ENCODE measurements at regions not wholly inside any gene's neighbourhood (a gene's known extent, or its start where the extent isn't known, plus 50 kb on each side); places are given as distances from the start of the nearest gene placed in this dataset.

DNA sequence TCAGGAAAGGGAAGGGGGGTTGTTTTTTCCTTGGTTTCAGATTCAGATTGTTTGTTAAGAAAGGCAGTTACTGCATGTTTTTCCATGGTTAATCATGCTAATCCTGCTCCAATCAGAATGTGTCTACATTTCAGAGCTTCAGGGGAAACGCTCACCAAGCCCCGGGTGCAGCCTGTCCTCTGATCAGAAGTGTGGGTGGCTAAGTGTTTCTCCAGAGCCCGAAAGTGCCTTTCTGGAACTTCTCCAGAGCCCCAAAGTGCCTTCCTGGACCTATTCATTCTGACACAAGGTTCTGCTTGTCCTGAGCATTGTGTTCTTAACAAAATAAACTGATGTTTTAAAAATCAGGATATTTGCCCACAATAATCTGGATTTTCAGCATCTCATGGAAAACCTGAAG, 359.0 kb upstream of the ZNF521 start:
- no peaks in the 10 kb centered on the region for H3K4me1 ChIP-seq (ENCODE audit: control insufficient read depth, low read depth, low read length)
- no peak overlapping the region for H3K9ac ChIP-seq (ENCODE audit: low read length)
- no peaks in the 10 kb centered on the region for H3K36me3 ChIP-seq (ENCODE audit: control insufficient read depth, low read depth, low read length)
- no peak overlapping the region for H3K27ac ChIP-seq (ENCODE audit: low read length)
- H3K27me3 ChIP-seq (ENCODE audit: control insufficient read depth, insufficient read depth, low read length), result no peaks in the 10 kb centered on the region
- no peaks in the 10 kb centered on the region for H3K9me3 ChIP-seq (ENCODE audit: control insufficient read depth, low read depth, low read length)
- H3K4me3 ChIP-seq (ENCODE audit: low read length), result no peak overlapping the region

DNA sequence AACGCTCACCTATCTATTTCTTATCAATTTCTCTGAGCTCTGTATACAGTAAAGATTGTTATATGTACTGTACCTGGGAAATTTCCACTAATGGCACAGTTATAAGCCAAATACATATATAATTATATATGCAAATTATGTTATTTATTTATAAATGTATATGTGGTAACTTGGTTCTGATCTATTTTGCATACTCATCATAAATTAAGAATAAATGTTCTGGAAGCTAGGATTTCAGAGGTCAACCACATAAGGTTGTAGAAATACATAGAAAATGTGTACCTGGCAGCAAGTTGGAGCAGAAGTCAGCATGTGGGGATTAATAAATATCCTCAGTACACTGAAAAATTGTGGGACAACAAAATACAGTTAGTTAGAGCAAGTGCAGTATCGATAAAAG, 353.7 kb upstream of the ZNF521 start:
- no peak overlapping the region for H3K27ac ChIP-seq (ENCODE audit: low read length)
- H3K36me3 ChIP-seq (ENCODE audit: control insufficient read depth, low read depth, low read length), result no peaks in the 10 kb centered on the region
- no peak overlapping the region for H3K9ac ChIP-seq (ENCODE audit: low read length)
- H3K27me3 ChIP-seq (ENCODE audit: control insufficient read depth, insufficient read depth, low read length), result no peaks in the 10 kb centered on the region
- H3K4me3 ChIP-seq (ENCODE audit: low read length), result no peak overlapping the region
- no peaks in the 10 kb centered on the region for H3K4me1 ChIP-seq (ENCODE audit: control insufficient read depth, low read depth, low read length)
- no peaks in the 10 kb centered on the region for H3K9me3 ChIP-seq (ENCODE audit: control insufficient read depth, low read depth, low read length)

DNA sequence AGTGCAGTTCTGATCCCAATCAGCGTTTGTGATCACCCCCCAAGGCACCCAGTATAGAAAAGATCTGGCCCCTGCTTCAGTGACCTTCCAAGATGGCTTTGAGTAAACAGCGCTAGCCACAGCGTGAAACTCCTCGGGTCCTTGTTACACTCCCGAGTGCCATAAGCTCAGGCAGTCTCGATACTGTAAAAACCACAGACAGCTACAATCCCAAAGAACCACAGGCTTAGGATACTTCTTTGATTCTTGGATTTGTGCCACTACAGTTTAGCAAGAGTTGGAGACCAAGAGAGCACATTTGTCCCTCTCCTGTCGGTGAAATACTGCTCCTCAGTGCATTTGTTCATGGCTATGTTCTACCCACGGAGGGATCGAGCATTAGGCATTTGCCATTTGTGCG, 352.5 kb upstream of the ZNF521 start:
- Histone ChIP-seq H3K36me3 (ENCODE audit: control insufficient read depth, low read depth, low read length) (no peaks in the 10 kb centered on the region), H3K4me1 (ENCODE audit: control insufficient read depth, low read depth, low read length) (no peaks in the 10 kb centered on the region), H3K9ac (ENCODE audit: low read length) (no peak overlapping the region), H3K27me3 (ENCODE audit: control insufficient read depth, insufficient read depth, low read length) (no peaks in the 10 kb centered on the region), H3K9me3 (ENCODE audit: control insufficient read depth, low read depth, low read length) (no peaks in the 10 kb centered on the region), H3K27ac (ENCODE audit: low read length) (no peak overlapping the region), H3K4me3 (ENCODE audit: low read length) (no peak overlapping the region)

DNA sequence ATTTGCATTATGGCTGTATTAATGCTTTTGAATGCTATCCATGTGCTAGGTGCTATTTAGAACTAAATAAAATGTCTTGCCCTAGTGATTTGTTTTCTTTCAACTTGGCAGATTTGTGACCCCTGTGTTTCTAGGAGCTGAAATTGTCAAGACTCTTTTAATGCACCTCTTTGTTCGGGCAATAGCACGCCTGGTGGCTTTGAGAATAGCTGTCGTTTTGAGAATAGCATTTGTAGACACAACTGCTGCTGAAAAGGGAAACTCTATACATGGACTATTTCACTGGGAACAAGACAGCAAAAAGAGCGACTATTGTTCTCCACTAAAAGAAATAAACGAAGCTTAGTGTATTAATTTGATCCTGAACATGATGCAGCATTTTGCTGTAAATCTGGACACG, 352.1 kb upstream of the ZNF521 start:
- no peak overlapping the region for H3K27ac ChIP-seq (ENCODE audit: low read length)
- H3K9ac ChIP-seq (ENCODE audit: low read length), result no peak overlapping the region
- no peaks in the 10 kb centered on the region for H3K27me3 ChIP-seq (ENCODE audit: control insufficient read depth, insufficient read depth, low read length)
- no peaks in the 10 kb centered on the region for H3K36me3 ChIP-seq (ENCODE audit: control insufficient read depth, low read depth, low read length)
- no peak overlapping the region for H3K4me3 ChIP-seq (ENCODE audit: low read length)
- no peaks in the 10 kb centered on the region for H3K4me1 ChIP-seq (ENCODE audit: control insufficient read depth, low read depth, low read length)
- H3K9me3 ChIP-seq (ENCODE audit: control insufficient read depth, low read depth, low read length), result no peaks in the 10 kb centered on the region

DNA sequence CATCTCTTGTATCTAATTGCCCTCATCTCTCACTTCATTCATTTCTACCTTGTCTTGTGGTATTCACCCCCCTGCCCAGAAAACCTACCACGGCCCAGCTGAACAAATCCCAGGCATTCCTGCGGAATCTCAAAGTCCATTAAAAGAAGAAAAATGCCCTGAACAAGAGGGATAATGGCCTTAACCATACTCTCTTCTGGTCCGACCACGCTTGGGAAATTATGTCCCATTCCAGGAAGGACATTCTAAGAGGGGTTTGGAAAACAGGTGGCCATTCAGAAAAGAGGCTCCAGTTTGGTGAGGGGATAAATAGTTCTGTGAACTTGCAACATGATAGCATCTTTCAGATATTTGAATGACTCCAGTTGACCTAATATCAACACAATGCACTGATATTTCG, 349.9 kb upstream of the ZNF521 start:
- Histone ChIP-seq H3K4me1 (ENCODE audit: control insufficient read depth, low read depth, low read length) (no peaks in the 10 kb centered on the region), H3K9me3 (ENCODE audit: control insufficient read depth, low read depth, low read length) (no peaks in the 10 kb centered on the region), H3K36me3 (ENCODE audit: control insufficient read depth, low read depth, low read length) (no peaks in the 10 kb centered on the region), H3K4me3 (ENCODE audit: low read length) (no peak overlapping the region), H3K27ac (ENCODE audit: low read length) (no peak overlapping the region), H3K27me3 (ENCODE audit: control insufficient read depth, insufficient read depth, low read length) (no peaks in the 10 kb centered on the region), H3K9ac (ENCODE audit: low read length) (no peak overlapping the region)

DNA sequence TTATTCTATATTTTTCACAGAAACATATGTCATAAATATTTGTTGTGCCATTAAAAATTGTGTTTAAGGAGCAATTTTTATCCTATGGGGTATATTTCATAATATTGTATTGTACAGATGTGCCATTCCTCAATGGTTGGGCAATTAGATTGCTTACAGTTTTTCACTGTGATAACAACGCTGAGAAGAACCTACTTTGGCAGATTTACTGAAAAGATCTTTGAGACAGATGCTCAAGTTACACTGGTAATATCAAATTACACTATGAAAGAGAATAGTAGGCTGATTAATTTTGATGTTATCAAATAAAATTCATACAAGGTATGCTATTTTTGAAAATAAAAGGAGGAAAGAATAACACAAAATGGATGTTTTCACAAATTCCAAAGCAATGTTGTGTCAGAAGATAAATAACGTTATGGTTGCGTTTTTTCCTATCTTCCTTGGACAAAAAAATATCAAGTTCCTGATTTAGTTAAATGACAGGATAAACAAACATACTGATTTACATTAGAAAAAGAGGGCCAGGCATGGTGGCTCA, 335.1 kb upstream of the ZNF521 start:
- H3K27me3 ChIP-seq (ENCODE audit: control insufficient read depth, insufficient read depth, low read length), result no peaks in the 10 kb centered on the region

DNA sequence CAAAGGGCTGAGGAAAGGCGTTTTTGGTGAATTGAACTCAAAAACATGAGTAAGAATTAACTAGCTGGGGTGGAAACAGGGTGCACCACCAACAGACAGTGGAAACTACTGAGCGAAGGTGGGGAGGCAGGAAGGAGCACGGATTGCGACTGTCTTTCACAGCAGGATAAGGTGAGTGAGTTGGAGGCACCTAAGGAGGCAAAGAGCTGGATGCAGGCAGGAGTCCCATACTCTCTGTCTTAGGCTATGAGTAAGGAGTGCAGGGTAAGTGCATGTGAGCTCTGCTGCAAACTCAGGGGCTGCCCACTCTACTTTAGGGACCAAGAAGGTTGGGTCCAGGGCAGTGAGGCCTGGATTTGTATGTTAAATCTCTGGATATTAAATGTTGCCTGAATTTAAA, 333.1 kb upstream of the ZNF521 start:
- H3K27ac ChIP-seq (ENCODE audit: low read length), result no peak overlapping the region
- peaks cover 2% of the 10 kb centered on the region for H3K4me1 ChIP-seq (ENCODE audit: control insufficient read depth, low read depth, low read length)
- no peaks in the 10 kb centered on the region for H3K9me3 ChIP-seq (ENCODE audit: control insufficient read depth, low read depth, low read length)
- no peaks in the 10 kb centered on the region for H3K36me3 ChIP-seq (ENCODE audit: control insufficient read depth, low read depth, low read length)
- H3K4me3 ChIP-seq (ENCODE audit: low read length), result no peak overlapping the region
- no peak overlapping the region for H3K9ac ChIP-seq (ENCODE audit: low read length)
- H3K27me3 ChIP-seq (ENCODE audit: control insufficient read depth, insufficient read depth, low read length), result no peaks in the 10 kb centered on the region

More for the DNA sequence above, 335.1 kb upstream of the ZNF521 start:
- H3K36me3 ChIP-seq (ENCODE audit: control insufficient read depth, low read depth, low read length), result no peaks in the 10 kb centered on the region
- no peaks in the 10 kb centered on the region for H3K4me1 ChIP-seq (ENCODE audit: control insufficient read depth, low read depth, low read length)
- no peaks in the 10 kb centered on the region for H3K9me3 ChIP-seq (ENCODE audit: control insufficient read depth, low read depth, low read length)
- no peak overlapping the region for H3K27ac ChIP-seq (ENCODE audit: low read length)
- H3K9ac ChIP-seq (ENCODE audit: low read length), result no peak overlapping the region
- H3K4me3 ChIP-seq (ENCODE audit: low read length), result no peak overlapping the region

DNA sequence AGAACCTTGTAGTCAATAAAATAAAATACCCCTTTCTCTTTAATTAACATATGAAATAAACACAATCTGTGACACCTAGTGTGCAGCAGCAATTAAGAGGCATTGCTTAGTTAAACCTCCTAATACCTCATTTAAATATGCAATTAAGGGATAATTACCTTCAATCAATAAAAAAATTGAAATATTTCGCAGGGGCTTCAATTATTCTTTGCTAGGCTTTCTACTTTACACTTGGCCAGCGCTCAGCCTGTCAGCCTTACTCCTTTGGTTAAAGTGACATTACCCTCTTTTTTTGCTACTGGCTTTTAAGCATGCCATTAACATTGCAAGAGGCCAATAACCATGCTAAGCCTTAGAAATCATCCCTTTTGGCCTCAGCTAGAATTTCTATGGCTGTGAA, 327.5 kb upstream of the ZNF521 start:
- Histone ChIP-seq H3K36me3 (ENCODE audit: control insufficient read depth, low read depth, low read length) (no peaks in the 10 kb centered on the region), H3K9ac (ENCODE audit: low read length) (no peak overlapping the region), H3K4me1 (ENCODE audit: control insufficient read depth, low read depth, low read length) (peaks cover 41% of the 10 kb centered on the region), H3K4me3 (ENCODE audit: low read length) (no peak overlapping the region), H3K9me3 (ENCODE audit: control insufficient read depth, low read depth, low read length) (no peaks in the 10 kb centered on the region), H3K27me3 (ENCODE audit: control insufficient read depth, insufficient read depth, low read length) (no peaks in the 10 kb centered on the region), H3K27ac (ENCODE audit: low read length) (no peak overlapping the region)

DNA sequence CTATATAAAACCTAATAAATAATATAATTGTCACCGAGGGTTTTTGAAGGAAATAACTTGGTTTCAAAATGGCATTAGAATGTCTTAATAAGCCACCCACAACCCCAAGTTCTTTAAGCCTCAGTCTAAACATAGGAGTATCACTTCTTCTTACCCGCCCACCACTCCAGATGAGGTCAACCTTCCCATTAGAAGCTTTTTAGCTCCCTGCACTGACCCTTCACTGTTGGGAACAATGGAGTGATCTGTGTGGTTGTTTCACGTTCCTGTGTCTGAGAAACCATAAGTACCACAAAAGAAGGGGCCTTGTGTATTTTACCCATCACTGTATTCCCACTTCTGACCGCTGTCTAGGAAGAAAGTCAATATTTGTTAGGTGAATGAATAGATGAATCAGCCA, 326.3 kb upstream of the ZNF521 start:
- no peak overlapping the region for H3K9ac ChIP-seq (ENCODE audit: low read length)
- H3K4me3 ChIP-seq (ENCODE audit: low read length), result no peak overlapping the region
- H3K4me1 ChIP-seq (ENCODE audit: control insufficient read depth, low read depth, low read length), result peaks cover 42% of the 10 kb centered on the region
- no peaks in the 10 kb centered on the region for H3K36me3 ChIP-seq (ENCODE audit: control insufficient read depth, low read depth, low read length)
- no peak overlapping the region for H3K27ac ChIP-seq (ENCODE audit: low read length)
- no peaks in the 10 kb centered on the region for H3K27me3 ChIP-seq (ENCODE audit: control insufficient read depth, insufficient read depth, low read length)
- H3K9me3 ChIP-seq (ENCODE audit: control insufficient read depth, low read depth, low read length), result no peaks in the 10 kb centered on the region

DNA sequence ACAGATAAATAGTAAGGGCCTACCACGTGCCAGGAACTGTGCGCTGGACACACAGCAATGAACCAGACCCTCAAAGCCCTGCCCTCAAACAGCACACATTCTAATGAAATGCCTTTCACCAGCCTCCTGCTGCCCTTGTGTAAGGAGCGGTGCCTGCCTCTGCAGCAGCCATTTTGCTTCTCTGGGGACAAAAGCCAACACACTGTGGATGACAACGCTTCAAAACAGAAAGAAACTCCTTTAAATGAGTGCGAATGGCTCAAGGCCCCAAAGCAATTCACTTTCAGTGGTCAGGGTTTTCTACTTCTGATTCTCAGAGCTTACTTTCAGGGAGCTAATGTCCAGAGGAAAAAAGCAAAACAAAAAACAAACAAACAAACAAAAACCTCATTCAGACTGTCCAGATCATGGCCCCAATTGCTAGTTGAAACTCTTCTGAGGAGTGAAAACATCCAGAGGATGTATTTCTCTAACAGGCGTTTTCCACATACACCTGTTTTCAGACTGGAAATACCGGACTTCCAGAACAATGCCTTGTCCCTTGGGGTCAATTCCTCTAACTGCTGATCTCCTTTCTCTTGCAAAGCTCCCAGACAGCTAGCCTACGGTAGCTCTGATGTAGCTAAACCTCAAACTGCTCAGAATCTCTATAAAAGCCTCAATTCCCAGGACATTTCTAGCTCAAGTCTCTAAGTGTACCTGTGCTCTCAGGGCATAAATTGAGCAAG, 323.3 kb upstream of the ZNF521 start:
- Histone ChIP-seq H3K4me3 (ENCODE audit: low read length) (peak overlapping the region; percentile 42), H3K9ac (ENCODE audit: low read length) (peak overlapping the region; percentile 60), H3K27me3 (ENCODE audit: control insufficient read depth, insufficient read depth, low read length) (no peaks in the 10 kb centered on the region), H3K9me3 (ENCODE audit: control insufficient read depth, low read depth, low read length) (no peaks in the 10 kb centered on the region), H3K27ac (ENCODE audit: low read length) (peak overlapping the region; percentile 62), H3K4me1 (ENCODE audit: control insufficient read depth, low read depth, low read length) (peaks cover 42% of the 10 kb centered on the region), H3K36me3 (ENCODE audit: control insufficient read depth, low read depth, low read length) (no peaks in the 10 kb centered on the region)

DNA sequence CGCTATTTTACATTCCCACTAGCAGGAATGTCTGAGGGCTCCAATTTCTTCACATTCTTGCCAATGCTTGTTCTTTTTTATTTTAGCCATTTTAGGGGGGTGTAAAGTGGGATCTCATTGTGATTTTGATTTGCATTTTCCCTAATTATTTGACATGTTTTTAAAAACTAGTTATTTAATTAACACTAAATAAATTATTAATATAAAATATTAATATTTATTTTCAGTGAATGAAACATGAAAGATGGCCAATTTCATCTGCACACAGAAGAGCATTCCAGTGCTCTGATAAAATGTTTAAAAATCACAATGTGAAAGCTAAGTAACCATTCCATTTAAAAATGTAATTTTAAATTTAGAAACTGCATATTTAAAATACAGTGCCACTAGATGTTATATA, 322.2 kb upstream of the ZNF521 start:
- Histone ChIP-seq H3K4me3 (ENCODE audit: low read length) (no peak overlapping the region), H3K27ac (ENCODE audit: low read length) (no peak overlapping the region), H3K4me1 (ENCODE audit: control insufficient read depth, low read depth, low read length) (peaks cover 31% of the 10 kb centered on the region), H3K27me3 (ENCODE audit: control insufficient read depth, insufficient read depth, low read length) (no peaks in the 10 kb centered on the region), H3K9ac (ENCODE audit: low read length) (no peak overlapping the region), H3K36me3 (ENCODE audit: control insufficient read depth, low read depth, low read length) (no peaks in the 10 kb centered on the region), H3K9me3 (ENCODE audit: control insufficient read depth, low read depth, low read length) (no peaks in the 10 kb centered on the region)

DNA sequence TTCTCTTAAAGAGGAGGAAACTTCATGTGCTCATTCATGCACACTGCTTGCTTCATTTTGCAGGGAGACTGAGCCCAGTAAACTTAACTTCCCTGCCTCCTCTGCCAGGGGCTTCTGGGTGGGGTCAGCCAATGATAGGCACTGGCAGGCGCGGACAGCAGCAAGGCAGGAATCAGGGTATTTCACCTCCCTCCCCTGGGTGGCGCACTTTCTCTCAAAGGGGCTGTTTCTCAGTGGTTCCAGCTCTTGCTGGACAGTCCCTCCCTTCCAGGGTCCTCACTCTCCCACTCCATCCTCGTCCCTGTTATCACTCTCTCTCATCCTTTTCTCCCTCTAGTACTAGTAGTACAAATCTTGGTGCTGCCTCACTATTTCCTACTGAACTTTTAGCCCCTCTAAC, 320.5 kb upstream of the ZNF521 start:
- H3K9ac ChIP-seq (ENCODE audit: low read length), result no peak overlapping the region
- H3K27ac ChIP-seq (ENCODE audit: low read length), result no peak overlapping the region
- no peaks in the 10 kb centered on the region for H3K27me3 ChIP-seq (ENCODE audit: control insufficient read depth, insufficient read depth, low read length)
- no peaks in the 10 kb centered on the region for H3K36me3 ChIP-seq (ENCODE audit: control insufficient read depth, low read depth, low read length)
- H3K4me1 ChIP-seq (ENCODE audit: control insufficient read depth, low read depth, low read length), result peaks cover 22% of the 10 kb centered on the region
- H3K9me3 ChIP-seq (ENCODE audit: control insufficient read depth, low read depth, low read length), result no peaks in the 10 kb centered on the region
- H3K4me3 ChIP-seq (ENCODE audit: low read length), result no peak overlapping the region

Data from iPS-18a (cell line).